Nephron progenitor cell (in vitro differentiated cells): ENCODE measurements at regions not wholly inside any gene's neighbourhood (a gene's known extent, or its start where the extent isn't known, plus 50 kb on each side); places are given as distances from the start of the nearest gene placed in this dataset.

Experiments used
- DNase-seq: peaks from one replicate; pipeline ENCODE4 v3.0.0; 2021
- H3K27ac Mint-ChIP-seq: 2 replicates; pipeline ENCODE4 v1.8.0; 2021; ENCODE audit warnings: mild to moderate bottlenecking, moderate library complexity, mixed read lengths
- H3K27me3 Mint-ChIP-seq: 2 replicates; pipeline ENCODE4 v1.8.0; 2021; ENCODE audit warnings: mild to moderate bottlenecking, low read depth, mixed read lengths; ENCODE audit not compliant: poor library complexity
- H3K36me3 Mint-ChIP-seq: 2 replicates; pipeline ENCODE4 v1.8.0; 2021; ENCODE audit warnings: low read depth, mixed read lengths
- H3K4me1 Mint-ChIP-seq: 2 replicates; pipeline ENCODE4 v1.8.0; 2021; ENCODE audit warnings: mixed read lengths
- H3K4me3 Mint-ChIP-seq: 2 replicates; pipeline ENCODE4 v1.8.0; 2021; ENCODE audit warnings: mild to moderate bottlenecking, moderate library complexity, mixed read lengths
- H3K9me3 Mint-ChIP-seq: 2 replicates; pipeline ENCODE4 v1.8.0; 2021; ENCODE audit warnings: mild to moderate bottlenecking, moderate library complexity, mixed read lengths
- TF ChIP-seq, protein P1 (sequence below): fragments of 200-600 bp; sonication (generic); IDR thresholded peaks from 2 replicates; pipeline ENCODE4 v1.5.0; 2021; ENCODE audit warnings: antibody characterized with exemption

DNA sequence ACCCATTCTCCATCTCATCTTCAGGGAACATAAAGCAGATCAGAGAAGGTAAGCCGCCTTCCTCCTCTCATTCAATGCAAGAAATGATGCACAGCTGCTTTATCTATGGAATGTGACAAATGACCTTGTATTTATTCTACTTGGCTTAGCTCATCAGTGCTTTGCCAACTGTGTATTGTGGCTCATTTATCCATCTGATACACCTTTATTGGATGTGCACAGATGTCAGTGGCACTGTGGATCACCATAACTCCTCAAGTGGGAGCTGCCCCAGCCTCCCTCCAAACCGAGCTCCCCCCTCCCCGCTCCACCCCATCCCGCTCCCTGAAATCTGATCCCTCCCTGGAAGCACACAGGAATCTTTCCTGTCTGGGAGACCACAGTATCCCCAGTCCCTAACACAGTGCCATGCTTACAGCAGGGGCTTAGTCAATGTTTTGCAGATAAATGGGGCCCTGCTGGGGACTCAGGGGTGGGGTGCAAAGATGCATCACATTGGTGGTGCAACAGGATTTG is 156.0 kb upstream of the RAB4A start:
- DNase-seq = peak; percentile 51
- Mint-ChIP-seq H3K4me1 (peaks cover 65% of the 10 kb centered on the region), H3K36me3 (no peaks in the 10 kb centered on the region), H3K9me3 (peaks cover 4% of the 10 kb centered on the region), H3K4me3 (no peak overlapping the region), H3K27ac (no peak overlapping the region), H3K27me3 (peaks cover under 1% of the 10 kb centered on the region)
- TF ChIP-seq, protein P1, sequence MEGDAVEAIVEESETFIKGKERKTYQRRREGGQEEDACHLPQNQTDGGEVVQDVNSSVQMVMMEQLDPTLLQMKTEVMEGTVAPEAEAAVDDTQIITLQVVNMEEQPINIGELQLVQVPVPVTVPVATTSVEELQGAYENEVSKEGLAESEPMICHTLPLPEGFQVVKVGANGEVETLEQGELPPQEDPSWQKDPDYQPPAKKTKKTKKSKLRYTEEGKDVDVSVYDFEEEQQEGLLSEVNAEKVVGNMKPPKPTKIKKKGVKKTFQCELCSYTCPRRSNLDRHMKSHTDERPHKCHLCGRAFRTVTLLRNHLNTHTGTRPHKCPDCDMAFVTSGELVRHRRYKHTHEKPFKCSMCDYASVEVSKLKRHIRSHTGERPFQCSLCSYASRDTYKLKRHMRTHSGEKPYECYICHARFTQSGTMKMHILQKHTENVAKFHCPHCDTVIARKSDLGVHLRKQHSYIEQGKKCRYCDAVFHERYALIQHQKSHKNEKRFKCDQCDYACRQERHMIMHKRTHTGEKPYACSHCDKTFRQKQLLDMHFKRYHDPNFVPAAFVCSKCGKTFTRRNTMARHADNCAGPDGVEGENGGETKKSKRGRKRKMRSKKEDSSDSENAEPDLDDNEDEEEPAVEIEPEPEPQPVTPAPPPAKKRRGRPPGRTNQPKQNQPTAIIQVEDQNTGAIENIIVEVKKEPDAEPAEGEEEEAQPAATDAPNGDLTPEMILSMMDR = no peak

GRCh38 chr1:229116114-229116513 is 154.8 kb upstream of the RAB4A start:
- Mint-ChIP-seq H3K9me3 (peaks cover 4% of the 10 kb centered on the region), H3K27me3 (peaks cover 3% of the 10 kb centered on the region), H3K4me1 (peaks cover 66% of the 10 kb centered on the region), H3K27ac (no peak overlapping the region), H3K36me3 (no peaks in the 10 kb centered on the region), H3K4me3 (no peak overlapping the region)
- TF ChIP-seq, protein P1 = no peak
- no peak for DNase-seq

DNA sequence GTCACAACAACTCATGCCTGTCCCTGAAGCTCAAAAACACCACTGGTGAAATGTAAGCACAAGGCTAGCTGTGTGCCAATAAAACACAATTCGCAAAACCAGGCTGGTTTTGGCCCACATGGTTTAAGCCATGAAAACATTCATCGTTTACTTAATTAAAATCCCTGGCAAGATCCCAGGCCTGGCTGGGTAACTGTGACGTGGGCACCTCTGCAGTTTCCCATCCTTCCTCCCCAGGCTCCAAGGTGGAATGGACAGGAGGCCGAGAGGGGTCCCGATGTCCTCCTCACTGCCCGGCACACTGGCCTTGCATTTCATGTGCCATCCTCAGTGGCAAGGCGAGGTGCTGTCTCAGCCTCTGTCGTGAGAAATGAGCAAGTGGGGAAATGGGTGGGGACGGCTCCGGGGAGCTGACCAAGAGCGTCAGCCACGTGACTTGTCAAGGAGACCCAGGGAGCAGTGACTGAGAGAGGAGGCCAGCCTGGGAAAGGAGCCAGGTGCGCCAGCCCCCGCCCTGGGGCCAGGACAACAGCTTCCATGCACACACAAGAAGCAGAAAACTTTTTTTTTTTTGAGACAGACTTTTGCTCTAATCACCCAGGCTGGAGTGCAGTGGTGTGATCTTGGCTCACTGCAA is 153.1 kb upstream of the RAB4A start:
- TF ChIP-seq, protein P1 = no peak
- no peak overlapping the region for H3K4me3 Mint-ChIP-seq
- H3K27me3 Mint-ChIP-seq = peaks cover 3% of the 10 kb centered on the region
- H3K27ac Mint-ChIP-seq = no peak overlapping the region
- no peak for DNase-seq
- H3K9me3 Mint-ChIP-seq = peaks cover 4% of the 10 kb centered on the region
- H3K36me3 Mint-ChIP-seq = no peaks in the 10 kb centered on the region
- peaks cover 78% of the 10 kb centered on the region for H3K4me1 Mint-ChIP-seq

- Mint-ChIP-seq H3K9me3 (peaks cover 4% of the 10 kb centered on the region), H3K27me3 (peaks cover 3% of the 10 kb centered on the region), H3K27ac (no peak overlapping the region), H3K4me1 (peaks cover 73% of the 10 kb centered on the region), H3K4me3 (no peak overlapping the region), H3K36me3 (no peaks in the 10 kb centered on the region)
- TF ChIP-seq, protein P1 = no peak
- no peak for DNase-seq
Observed at GRCh38 chr1:229118477-229119061, 152.3 kb upstream of the RAB4A start.

DNA sequence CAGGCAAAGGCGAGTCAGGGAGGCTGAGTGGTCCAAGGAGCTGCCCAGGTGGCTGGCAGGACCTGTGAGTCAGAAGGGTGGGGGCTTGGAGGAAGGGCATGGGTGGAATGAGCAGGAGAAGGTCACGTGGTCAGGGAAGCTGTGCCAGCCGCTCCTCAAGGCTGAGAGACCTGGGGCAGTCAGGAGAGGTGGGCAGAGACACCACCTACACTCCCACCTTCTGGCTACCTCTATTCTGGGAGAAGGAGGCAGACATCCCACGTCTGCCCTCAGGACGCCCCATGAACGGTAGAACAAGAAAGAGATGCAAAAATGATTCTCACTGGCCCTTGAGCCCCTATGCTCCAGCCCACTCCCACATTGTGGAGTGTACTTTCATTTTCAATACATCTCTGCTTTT is 151.8 kb upstream of the RAB4A start:
- TF ChIP-seq, protein P1 = no peak
- peaks cover 67% of the 10 kb centered on the region for H3K4me1 Mint-ChIP-seq
- no peaks in the 10 kb centered on the region for H3K36me3 Mint-ChIP-seq
- DNase-seq = no peak
- H3K9me3 Mint-ChIP-seq = peaks cover 4% of the 10 kb centered on the region
- no peak overlapping the region for H3K27ac Mint-ChIP-seq
- H3K4me3 Mint-ChIP-seq = no peak overlapping the region
- peaks cover 8% of the 10 kb centered on the region for H3K27me3 Mint-ChIP-seq

DNA sequence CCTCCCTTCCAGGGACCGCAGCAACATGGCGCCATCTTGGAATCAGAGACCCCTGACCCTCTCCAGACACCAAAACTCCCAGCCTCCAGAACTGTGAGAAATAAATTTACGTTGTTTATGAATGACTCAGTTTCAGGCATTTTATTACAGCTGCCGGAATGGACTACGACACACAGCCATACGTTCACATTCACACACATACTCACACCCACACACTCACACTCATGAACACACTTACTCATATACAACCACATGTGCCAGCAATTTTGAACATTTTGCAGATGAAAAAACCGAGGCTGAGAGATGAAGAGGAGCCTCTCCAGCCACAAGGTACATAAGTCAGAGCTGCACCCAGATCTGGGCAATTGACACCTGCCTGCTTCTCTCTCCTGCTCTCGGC is 151.0 kb upstream of the RAB4A start:
- Mint-ChIP-seq H3K27me3 (peaks cover 15% of the 10 kb centered on the region), H3K4me1 (peaks cover 60% of the 10 kb centered on the region), H3K9me3 (peaks cover 4% of the 10 kb centered on the region), H3K4me3 (no peak overlapping the region), H3K36me3 (no peaks in the 10 kb centered on the region), H3K27ac (no peak overlapping the region)
- TF ChIP-seq, protein P1 = no peak
- DNase-seq = no peak
